GM12874 (cell line): ENCODE measurements at regions not wholly inside any gene's neighbourhood (a gene's known extent, or its start where the extent isn't known, plus 50 kb on each side); places are given as distances from the start of the nearest gene placed in this dataset.

ENCODE experiments used
- TF ChIP-seq, protein P1 (sequence below): IDR thresholded peaks from 2 replicates; pipeline ENCODE4 v1.5.1; 2011; ENCODE audit warnings: low read depth, mild to moderate bottlenecking, control low read depth, low read length, moderate library complexity; ENCODE audit not compliant: insufficient read depth

- TF ChIP-seq, protein P1, sequence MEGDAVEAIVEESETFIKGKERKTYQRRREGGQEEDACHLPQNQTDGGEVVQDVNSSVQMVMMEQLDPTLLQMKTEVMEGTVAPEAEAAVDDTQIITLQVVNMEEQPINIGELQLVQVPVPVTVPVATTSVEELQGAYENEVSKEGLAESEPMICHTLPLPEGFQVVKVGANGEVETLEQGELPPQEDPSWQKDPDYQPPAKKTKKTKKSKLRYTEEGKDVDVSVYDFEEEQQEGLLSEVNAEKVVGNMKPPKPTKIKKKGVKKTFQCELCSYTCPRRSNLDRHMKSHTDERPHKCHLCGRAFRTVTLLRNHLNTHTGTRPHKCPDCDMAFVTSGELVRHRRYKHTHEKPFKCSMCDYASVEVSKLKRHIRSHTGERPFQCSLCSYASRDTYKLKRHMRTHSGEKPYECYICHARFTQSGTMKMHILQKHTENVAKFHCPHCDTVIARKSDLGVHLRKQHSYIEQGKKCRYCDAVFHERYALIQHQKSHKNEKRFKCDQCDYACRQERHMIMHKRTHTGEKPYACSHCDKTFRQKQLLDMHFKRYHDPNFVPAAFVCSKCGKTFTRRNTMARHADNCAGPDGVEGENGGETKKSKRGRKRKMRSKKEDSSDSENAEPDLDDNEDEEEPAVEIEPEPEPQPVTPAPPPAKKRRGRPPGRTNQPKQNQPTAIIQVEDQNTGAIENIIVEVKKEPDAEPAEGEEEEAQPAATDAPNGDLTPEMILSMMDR, result no peak
Observed at GRCh38 chr6:21811484-21811883, 217.9 kb downstream of the SOX4 start.

DNA sequence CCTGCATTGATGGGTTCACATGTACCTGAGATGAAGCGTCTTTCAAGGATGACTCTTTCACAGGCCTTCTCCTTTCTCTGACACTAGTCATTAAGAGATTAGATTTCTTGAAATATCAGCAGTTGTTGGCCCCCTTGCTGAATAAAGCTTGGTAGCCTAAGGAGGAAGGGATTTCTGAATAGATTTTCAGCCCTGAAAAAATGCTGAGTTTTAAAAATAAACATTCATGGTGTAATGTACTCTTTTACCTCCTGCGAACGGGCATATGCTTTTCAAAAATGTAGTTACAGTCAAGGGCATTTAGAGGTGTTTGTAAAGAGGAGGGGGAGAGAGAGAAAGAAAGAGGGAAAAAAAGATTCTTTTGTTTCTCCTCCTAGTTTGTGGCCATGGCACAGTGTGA lies 222.7 kb downstream of the SOX4 start:
- TF ChIP-seq, protein P1, result no peak

DNA sequence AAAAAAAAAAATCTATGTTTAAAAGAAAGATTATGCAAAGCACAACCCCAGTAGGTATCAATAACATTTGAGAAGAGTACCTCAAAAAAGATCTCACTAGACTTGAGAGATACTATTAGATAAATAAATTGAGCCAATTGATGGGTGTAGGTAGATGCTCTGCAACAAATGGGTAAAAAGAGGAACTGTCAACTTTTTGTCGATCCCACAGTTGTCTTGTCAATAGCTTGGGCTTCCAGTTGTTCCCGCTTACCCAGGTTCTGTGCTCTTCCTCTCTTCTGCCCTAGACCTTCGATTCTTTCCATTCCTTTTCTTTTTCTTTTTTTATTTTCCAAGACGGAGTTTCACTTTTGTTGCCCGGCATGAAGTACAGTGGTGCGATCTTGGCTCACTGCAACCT lies 226.9 kb downstream of the SOX4 start:
- TF ChIP-seq, protein P1, result no peak

DNA sequence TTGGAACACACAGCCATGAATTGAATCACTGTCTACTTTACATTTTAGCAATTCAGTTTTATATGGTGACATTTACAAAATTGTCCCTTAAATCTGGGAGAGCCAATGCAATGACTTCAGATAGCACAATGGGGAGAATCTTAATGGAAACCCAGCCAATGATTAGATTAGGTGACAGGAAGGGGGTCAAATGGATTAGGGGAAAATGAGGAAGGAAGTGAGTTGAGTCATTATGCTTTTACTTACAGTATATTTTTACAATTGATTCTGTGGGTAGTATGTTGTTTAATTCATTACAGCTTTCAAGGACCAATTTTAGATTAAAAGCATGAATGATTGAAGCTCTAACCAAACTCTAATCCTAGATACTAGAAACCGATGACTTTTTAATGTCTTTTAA lies 229.8 kb downstream of the SOX4 start:
- TF ChIP-seq, protein P1, result no peak

GRCh38 chr6:21824431-21825177 lies 231.1 kb downstream of the SOX4 start:
- TF ChIP-seq, protein P1, result no peak

DNA sequence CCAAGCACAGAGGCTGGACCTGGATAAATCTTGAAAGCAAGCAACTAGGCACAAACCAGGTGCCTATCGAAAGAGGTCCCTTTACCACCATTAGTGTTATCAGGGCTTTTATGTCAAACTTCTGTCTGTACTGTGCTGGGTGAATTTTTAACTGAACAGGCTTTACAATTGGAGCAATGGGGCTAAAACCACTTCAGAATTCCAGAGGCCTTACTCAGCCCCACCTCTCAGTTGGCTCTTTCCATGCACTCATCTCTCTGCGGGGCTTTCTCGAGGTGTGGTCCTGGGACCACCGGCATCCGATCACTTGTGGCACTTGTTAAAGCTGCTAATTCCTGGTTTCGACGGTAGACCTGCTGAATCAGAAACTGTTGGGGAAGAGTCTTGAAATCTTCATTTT lies 232.5 kb downstream of the SOX4 start:
- TF ChIP-seq, protein P1, result no peak

DNA sequence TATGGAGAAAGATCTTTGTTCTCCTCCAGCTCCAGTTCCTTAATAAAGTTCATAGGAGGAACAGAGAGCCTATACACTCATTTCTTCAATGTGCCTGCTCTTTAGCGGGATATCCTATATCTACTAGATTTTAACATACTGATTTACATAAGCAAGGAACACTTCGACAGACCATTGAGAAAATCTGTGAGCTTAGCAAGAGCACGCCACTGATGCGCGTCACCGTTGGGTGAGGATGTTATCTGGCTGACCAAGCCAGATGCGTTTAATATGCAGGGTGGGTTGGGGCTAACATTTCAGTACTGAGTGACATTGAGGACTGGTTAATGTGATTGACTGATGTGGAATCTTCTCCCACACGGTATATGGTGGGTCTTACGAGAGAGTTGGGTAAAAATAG lies 233.4 kb downstream of the SOX4 start:
- TF ChIP-seq, protein P1, result no peak
